Liver (tissue), 3 donors: ENCODE measurements at regions not wholly inside any gene's neighbourhood (a gene's known extent, or its start where the extent isn't known, plus 50 kb on each side); places are given as distances from the start of the nearest gene placed in this dataset.
"Not testable (repeated sequence)": the region's sequence is repeated elsewhere in the genome, so short reads cannot be mapped to it uniquely, and the experiment has no call there.

Experiments used
- EGR1 ChIP-seq, 2 donors: IDR thresholded peaks; 2 replicates each; pipeline ENCODE4 v1.6.1; 2016 to 2018; ENCODE audit warnings: antibody characterized with exemption in 2 of 2, low read depth in 2 of 2
- FOXA1 ChIP-seq: IDR thresholded peaks from 2 replicates; pipeline ENCODE4 v1.6.1; 2016; ENCODE audit warnings: antibody characterized with exemption
- NR2F2 ChIP-seq: IDR thresholded peaks from 2 replicates; pipeline ENCODE4 v1.6.1; 2016; ENCODE audit warnings: antibody characterized with exemption
- RAD21 ChIP-seq, 2 donors: IDR thresholded peaks; 2 replicates each; pipeline ENCODE4 v1.6.1; 2016; ENCODE audit warnings: antibody characterized with exemption in 2 of 2, mild to moderate bottlenecking in 2 of 2
- YY1 ChIP-seq: IDR thresholded peaks from 2 replicates; pipeline ENCODE4 v1.6.1; 2016; ENCODE audit warnings: antibody characterized with exemption, mild to moderate bottlenecking
- TF ChIP-seq, protein P1 (sequence below): IDR thresholded peaks from 2 replicates; pipeline ENCODE4 v1.6.1; 2016; ENCODE audit warnings: antibody characterized with exemption
- TF ChIP-seq, protein P2 (sequence below): fragments of 150-350 bp; IDR thresholded peaks from 2 replicates; pipeline ENCODE4 v1.5.1; 2017; ENCODE audit warnings: improper control_type of control experiment, low read depth, low read length; ENCODE audit not compliant: missing input control
- TF ChIP-seq, protein P3 (sequence below): IDR thresholded peaks from 2 replicates; pipeline ENCODE4 v1.6.1; 2016; ENCODE audit warnings: antibody characterized with exemption, mild to moderate bottlenecking
- donor health status: healthy.
- donor health status: healthy.

DNA sequence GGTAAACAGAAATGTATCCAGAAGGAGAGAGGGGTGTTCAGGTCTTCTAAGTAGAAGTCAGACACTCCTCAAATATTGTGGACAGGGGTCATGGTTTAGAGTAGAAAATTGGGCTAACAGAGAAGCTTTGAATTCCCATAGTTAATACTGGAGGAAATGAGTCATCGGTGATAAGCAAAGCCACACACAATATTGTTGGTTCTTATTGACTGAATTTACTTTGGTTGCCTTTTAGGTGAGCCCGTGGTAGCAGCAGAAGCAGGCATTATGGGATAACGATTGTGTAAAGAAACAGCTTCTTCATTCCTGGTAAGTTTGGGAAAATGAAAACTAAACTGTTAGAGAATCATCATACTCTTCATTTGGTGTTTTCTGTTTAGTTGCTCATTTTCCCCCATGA is 110.2 kb upstream of the VKORC1L1 start:
- TF ChIP-seq, protein P1, sequence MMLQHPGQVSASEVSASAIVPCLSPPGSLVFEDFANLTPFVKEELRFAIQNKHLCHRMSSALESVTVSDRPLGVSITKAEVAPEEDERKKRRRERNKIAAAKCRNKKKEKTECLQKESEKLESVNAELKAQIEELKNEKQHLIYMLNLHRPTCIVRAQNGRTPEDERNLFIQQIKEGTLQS, result not testable (repeated sequence)
- TF ChIP-seq, protein P2, sequence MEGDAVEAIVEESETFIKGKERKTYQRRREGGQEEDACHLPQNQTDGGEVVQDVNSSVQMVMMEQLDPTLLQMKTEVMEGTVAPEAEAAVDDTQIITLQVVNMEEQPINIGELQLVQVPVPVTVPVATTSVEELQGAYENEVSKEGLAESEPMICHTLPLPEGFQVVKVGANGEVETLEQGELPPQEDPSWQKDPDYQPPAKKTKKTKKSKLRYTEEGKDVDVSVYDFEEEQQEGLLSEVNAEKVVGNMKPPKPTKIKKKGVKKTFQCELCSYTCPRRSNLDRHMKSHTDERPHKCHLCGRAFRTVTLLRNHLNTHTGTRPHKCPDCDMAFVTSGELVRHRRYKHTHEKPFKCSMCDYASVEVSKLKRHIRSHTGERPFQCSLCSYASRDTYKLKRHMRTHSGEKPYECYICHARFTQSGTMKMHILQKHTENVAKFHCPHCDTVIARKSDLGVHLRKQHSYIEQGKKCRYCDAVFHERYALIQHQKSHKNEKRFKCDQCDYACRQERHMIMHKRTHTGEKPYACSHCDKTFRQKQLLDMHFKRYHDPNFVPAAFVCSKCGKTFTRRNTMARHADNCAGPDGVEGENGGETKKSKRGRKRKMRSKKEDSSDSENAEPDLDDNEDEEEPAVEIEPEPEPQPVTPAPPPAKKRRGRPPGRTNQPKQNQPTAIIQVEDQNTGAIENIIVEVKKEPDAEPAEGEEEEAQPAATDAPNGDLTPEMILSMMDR, result not testable (repeated sequence)
- TF ChIP-seq, protein P3, sequence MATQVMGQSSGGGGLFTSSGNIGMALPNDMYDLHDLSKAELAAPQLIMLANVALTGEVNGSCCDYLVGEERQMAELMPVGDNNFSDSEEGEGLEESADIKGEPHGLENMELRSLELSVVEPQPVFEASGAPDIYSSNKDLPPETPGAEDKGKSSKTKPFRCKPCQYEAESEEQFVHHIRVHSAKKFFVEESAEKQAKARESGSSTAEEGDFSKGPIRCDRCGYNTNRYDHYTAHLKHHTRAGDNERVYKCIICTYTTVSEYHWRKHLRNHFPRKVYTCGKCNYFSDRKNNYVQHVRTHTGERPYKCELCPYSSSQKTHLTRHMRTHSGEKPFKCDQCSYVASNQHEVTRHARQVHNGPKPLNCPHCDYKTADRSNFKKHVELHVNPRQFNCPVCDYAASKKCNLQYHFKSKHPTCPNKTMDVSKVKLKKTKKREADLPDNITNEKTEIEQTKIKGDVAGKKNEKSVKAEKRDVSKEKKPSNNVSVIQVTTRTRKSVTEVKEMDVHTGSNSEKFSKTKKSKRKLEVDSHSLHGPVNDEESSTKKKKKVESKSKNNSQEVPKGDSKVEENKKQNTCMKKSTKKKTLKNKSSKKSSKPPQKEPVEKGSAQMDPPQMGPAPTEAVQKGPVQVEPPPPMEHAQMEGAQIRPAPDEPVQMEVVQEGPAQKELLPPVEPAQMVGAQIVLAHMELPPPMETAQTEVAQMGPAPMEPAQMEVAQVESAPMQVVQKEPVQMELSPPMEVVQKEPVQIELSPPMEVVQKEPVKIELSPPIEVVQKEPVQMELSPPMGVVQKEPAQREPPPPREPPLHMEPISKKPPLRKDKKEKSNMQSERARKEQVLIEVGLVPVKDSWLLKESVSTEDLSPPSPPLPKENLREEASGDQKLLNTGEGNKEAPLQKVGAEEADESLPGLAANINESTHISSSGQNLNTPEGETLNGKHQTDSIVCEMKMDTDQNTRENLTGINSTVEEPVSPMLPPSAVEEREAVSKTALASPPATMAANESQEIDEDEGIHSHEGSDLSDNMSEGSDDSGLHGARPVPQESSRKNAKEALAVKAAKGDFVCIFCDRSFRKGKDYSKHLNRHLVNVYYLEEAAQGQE, result not testable (repeated sequence)
- not testable (repeated sequence) for TF ChIP-seq RAD21 (IDR thresholded peaks at IDR 0.05); EGR1 (IDR thresholded peaks at IDR 0.05; ENCODE audit: low read depth in 2 of 2); NR2F2; FOXA1
- peak; percentile 16 for TF ChIP-seq YY1
